Right lobe of liver (tissue), 4 donors: ENCODE measurements at regions not wholly inside any gene's neighbourhood (a gene's known extent, or its start where the extent isn't known, plus 50 kb on each side); places are given as distances from the start of the nearest gene placed in this dataset.

Source experiments
- CTCF ChIP-seq, 4 donors: fragments of 200-600 bp in 3 of 4; fragments of 450-650 bp in 1 of 4; IDR thresholded peaks; one replicate each; pipeline versions ENCODE4 v1.5.1 to v1.8.0; 2016 to 2022; ENCODE audit warnings: antibody characterized with exemption in 4 of 4, mild to moderate bottlenecking in 2 of 4
- POLR2A ChIP-seq: fragments of 450-650 bp; IDR thresholded peaks from one replicate; pipeline ENCODE4 v1.6.1; 2017; ENCODE audit warnings: antibody characterized with exemption, mild to moderate bottlenecking
- donor health status: DM: no; HTN: no; CAD: no.
- donor health status: DM: no; HTN: no; CAD: no.
- donor health status: DM: no; HTN: yes; CAD: no.

- TF ChIP-seq CTCF (IDR thresholded peaks at IDR 0.05) (no peak), POLR2A (no peak)
Observed at GRCh38 chr5:74506119-74506518, 134.4 kb downstream of the ENC1 start.
